Astrocyte (in vitro differentiated cells and primary cell): ENCODE measurements at regions not wholly inside any gene's neighbourhood (a gene's known extent, or its start where the extent isn't known, plus 50 kb on each side); places are given as distances from the start of the nearest gene placed in this dataset.

Source experiments
- CTCF ChIP-seq: IDR thresholded peaks from 2 replicates; pipeline ENCODE4 v1.5.1; 2011; ENCODE audit warnings: low read depth, mild to moderate bottlenecking, inconsistent platforms, low read length, moderate library complexity; ENCODE audit not compliant: insufficient read depth
- EZH2 ChIP-seq: IDR thresholded peaks from 2 replicates; pipeline ENCODE4 v1.6.1; 2012; ENCODE audit warnings: mild to moderate bottlenecking, low read length, inconsistent platforms; ENCODE audit not compliant: insufficient read depth

DNA sequence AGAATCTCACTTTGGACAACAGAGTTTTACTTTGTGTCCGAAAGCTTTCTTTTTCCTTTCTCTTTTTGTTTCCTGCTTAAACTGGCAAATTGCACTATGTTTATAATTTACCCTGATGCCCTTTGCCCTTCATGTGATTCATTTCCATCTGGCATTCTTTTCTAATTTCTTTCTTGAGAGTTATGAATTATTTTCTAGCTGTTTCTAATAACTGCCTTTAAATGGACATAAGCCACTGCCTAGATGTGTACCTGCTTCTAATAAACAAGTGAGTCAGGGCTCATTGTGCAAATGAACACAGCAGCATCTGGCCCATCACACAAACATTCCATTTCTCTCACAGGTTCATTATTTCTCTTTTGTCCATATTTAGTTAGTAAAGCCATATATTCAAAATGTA lies 242.3 kb upstream of the GPRIN3 start:
- TF ChIP-seq CTCF = no peak
- TF ChIP-seq EZH2 = no peak
